IPS-11a (cell line): ENCODE measurements at regions not wholly inside any gene's neighbourhood (a gene's known extent, or its start where the extent isn't known, plus 50 kb on each side); places are given as distances from the start of the nearest gene placed in this dataset.
"Not testable (repeated sequence)": the region's sequence is repeated elsewhere in the genome, so short reads cannot be mapped to it uniquely, and the experiment has no call there.

Experiments used
- H3K4me3 ChIP-seq: one replicate; pipeline ENCODE4 v1.5.1; 2013; ENCODE audit warnings: low read depth, low read length, control low read depth

DNA sequence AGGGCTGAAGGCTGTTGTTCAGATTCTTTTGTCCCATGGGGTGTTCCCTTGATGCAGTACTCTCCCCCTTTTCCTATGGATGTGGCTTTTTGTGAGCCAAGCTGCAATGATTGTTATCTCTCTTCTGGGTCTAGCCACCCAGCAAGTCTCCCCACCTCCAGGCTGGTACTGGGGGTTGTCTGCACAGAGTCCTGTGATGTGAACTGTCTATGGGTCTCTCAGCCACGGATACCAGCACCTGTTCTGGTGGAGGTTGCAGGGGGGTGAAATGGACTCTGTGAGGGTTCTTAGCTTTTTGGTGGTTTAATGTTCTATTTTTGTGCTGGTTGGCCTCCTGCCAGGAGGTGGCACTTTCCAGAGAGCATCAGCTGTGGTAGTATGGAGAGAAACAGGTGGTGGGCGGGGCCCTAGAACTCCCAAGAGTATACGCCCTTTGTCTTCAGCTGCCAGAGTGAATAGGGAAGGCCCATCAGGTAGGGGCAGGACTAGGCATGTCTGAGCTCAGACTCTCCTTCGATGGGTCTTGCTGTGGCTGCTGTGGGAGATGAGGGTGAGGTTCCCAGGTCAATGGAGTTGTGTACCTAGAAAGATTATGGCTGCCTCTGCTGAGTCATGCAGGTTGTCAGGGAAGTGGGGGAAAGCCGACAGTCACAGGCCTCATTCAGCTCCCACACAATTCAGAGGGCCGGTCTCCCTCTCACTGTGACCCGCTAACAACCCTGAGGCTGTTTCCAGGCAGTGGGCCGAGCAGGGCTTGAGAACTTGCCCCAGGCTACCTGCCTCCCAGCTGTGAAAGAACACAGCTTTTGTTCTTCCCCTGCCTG lies 87.4 kb downstream of the DLEU7 start:
- not testable (repeated sequence) for H3K4me3 ChIP-seq

GRCh38 chr13:50757008-50757407 lies 86.5 kb downstream of the DLEU7 start:
- H3K4me3 ChIP-seq, result no peak overlapping the region

DNA sequence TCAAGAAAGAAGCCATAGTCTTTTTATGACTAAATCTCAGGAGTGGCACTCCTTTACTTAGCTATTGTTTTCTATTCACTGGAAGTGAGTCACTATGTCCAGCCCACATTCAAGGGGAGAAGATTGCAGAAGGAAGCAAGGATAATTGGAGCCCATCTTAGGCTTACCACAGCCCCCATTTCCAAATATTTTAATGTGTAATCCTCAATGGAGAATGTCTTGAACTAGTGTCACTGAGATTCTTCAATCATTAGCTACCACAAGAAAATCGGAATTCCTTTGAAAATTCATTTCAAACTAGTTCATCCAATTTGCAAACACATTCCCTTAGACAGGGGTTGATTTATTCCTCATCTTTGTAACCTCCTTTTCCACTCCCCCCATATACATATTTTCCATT lies 84.7 kb downstream of the DLEU7 start:
- no peak overlapping the region for H3K4me3 ChIP-seq

DNA sequence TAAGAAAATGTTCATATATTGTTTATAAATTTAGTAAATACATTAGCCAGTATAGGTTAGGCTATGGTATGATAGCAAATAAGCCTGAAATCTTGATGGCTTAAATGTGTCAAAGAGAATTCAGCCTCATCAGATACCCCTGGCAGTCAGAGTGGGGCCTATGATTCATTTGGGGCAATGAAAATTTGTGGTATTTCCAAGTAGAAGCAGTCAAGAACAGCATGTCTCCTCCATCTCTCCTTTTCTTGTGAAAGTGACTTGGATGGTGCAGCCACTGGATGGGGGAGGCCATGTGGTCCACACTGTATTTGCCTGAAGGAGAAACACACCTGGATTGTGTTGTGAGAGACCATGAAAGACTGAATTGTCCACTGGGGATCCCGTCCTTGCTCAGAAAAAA lies 82.7 kb downstream of the DLEU7 start:
- no peak overlapping the region for H3K4me3 ChIP-seq

DNA sequence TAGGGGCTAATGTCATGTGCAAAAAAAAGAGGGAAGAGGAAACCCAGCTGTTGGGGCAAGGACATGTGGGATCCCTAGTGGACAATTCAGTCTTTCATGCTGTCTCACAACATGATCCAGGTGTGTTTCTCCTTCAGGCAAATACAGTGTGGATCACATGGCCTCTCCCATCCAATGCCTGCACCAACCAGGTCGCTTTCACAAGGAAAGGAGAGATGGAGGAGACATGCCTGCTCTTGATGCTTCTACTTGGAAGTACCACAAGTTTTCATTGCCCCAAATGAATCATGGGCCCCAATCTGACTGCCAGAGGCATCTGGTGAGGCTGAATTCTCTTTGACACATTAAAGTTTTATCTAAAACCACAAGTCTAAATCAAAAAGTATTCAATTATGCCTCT lies 82.1 kb downstream of the DLEU7 start:
- H3K4me3 ChIP-seq, result no peak overlapping the region

DNA sequence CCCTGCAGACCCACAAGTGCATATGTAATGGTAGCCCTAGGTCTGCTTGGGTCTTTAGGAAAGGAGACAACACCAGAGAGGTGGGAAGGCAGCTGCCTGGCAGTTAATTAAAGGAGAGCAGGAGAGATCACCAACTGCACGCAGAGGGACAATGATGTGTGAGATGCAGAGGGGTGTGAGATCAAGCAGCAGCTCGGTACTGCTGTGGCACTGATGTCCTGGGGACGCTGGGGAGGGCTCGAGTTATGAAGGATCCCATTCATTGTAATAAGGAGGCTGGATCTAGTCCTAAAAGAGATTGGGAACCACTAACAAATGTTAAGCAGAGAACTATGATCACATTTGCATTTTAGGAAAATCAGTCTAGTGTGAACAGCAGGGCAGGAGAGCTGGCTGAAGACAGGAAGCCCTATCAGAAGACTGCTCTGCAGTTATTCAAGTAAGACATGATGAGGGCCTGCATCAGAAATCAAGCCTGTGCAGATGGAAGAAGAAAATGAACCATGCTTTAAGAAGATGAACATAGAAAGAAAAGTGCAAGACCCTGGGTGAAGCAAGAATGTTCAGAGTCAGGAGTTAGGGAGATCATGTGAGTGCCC lies 80.4 kb downstream of the DLEU7 start:
- no peak overlapping the region for H3K4me3 ChIP-seq

GRCh38 chr13:50766013-50766412 lies 77.5 kb downstream of the DLEU7 start:
- no peak overlapping the region for H3K4me3 ChIP-seq

DNA sequence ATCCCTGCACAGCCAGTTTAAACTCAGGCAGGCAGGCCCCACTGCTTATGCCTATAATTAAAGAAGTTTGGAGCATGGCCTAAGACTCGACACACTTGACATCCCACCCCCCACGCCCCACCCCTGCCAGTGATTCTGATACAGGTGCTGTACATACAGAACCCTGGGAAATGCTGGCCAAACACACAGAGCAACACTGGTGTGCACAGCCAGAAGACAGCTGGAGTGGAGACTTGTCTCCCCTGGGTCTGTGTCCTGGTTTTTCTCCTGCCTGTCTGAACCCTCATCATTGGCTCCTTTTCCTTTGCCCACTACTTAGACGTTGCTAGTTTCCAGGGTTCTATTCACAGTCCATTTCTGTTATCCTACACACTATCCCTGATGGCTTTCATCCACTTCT lies 76.8 kb downstream of the DLEU7 start:
- no peak overlapping the region for H3K4me3 ChIP-seq

GRCh38 chr13:50772881-50773280 lies 70.6 kb downstream of the DLEU7 start:
- H3K4me3 ChIP-seq, result not testable (repeated sequence)
